Activated CD8-positive, alpha-beta memory T cell treated with anti-CD3 and anti-CD28 coated beads for 1 hour (primary cell): ENCODE measurements at regions not wholly inside any gene's neighbourhood (a gene's known extent, or its start where the extent isn't known, plus 50 kb on each side); places are given as distances from the start of the nearest gene placed in this dataset.
"Not testable (repeated sequence)": the region's sequence is repeated elsewhere in the genome, so short reads cannot be mapped to it uniquely, and the experiment has no call there.

Source experiments
- DNase-seq, 2 donors: peaks; one replicate each; pipeline ENCODE4 v3.0.0-alpha.2; 2020; ENCODE audit warnings: low read depth in 1 of 2; ENCODE audit errors: extremely low read depth in 1 of 2

DNA sequence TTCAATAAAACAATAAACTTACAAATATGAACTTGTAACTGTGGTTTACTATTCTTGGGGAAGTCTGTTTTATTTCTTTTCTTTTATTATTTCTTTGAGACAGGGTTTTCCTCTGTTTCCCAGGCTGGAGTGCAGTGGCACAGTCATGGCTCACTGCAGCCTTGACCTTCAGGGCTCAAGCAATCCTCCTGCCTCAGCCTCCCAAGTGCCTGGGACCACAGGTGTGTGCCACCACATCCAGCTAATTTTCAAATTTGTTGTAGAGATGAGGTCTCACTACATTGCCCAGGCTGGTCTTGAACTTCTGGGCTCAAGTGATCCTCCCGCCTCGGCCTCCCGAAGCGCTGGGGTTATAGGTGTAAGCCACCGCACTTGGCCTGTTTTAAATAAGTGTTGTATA lies 343.4 kb downstream of the SOX9 start:
- not testable (repeated sequence) for DNase-seq

DNA sequence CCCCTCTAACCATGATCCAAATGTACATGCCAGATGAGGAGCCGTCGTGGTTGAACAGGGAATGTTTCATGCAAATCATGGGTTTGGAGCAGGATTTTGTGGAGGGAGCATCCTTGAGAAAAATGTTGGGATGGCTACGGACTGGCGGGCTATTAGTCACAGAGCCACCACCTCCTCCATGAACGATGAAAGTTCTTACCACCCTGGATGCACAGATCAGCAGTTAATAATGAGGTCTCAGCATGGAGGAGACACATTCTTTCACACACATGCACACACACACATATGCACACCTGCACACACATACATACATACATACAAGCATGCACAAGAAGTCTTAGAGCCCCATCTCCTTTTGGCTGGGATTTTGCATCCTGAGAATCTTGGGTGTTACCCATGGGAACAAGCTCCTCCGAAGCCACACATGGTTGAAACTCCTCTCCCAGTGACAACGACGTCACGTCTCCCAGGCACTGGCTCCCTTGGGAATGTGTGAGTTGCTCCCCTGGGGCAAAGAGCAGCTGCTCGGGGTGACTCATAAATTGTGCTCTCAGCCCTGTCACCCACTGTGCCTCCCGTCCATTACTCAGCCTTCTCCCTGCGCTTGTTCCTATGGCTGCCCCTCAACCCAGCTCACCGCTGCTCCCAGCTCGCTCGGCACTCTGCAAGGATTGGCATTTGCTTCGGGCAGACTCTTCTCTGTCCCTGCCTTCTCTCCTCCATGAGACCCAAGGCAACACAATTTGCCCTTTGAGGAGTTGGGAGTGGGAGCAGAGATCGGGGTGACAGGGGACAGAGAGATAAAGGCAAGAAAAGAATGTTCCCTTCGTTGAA lies 344.6 kb downstream of the SOX9 start:
- no peak for DNase-seq

DNA sequence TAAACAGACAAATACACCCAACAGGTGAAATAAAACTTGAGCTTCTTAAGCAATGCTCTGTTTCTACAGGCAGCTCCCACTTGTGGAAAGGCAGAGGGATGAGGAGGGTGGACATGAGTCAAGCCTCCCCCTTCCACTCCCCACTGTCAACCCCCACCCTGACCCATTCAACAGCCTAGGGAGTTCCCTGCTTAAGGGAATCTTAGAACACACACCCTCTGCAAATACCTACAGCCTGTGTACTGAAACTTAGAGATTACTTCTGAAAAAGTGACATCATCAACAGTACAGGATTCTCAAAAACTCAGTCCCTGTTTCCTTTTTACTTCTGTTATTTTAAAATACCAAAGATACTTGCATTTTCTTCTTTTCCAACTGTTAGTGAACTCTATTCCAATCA lies 345.4 kb downstream of the SOX9 start:
- DNase-seq = no peak

DNA sequence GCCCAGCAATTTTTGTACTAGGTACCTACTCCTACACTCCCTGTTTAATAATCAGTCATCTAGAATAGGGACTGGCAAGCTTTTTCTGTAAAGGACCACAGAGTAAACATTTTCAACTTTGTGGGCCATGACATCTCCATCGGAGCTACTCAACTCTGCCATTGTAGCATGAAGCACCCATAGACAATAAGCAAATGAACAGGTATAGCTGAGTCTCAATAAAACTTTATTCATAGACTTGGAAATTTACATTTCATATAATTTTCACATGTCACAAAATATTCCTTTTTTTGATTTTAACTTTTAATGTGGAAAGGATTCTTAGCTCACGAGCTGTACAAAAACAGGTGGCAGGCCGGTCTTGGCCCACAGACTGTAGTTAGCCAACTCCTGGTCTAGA lies 345.8 kb downstream of the SOX9 start:
- DNase-seq = no peak

DNA sequence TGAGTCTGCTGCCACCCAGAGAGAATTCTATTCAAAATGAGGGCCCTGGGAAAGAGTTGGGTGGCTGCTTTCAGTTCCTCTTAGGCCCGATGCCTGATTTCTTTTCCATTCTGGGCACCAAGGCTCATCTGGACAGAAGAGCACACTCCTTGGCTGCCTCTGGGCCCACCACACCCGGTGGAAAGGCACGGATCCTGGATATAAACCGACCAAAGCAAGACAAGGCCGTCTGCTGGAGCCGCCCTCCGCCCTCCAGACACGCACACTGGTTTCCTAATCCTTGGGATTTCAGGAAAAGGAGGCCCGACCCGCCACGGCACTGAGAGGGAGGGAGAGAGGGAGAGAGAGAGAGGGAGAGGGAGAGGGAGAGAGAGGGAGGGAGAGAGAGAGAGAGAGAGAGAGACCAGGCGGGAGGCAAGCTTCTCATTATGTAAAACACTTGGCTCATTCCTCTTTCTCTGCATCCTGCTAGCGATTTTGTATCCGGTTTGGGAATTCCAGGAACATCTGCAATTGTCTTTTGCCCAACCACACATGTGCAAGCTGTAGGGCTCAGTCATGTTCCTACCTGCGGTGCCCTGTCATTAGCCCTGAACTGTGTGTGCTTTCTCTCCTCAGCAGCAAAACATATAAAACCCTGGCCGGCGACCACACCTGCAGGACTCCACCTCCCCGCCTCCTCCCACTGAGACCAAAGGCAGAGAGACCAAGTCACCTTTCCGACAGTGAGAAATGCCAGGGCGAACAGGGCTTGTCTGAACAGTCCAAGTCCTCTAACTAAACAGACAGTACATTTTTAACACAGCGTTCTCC lies 347.2 kb downstream of the SOX9 start:
- no peak for DNase-seq

DNA sequence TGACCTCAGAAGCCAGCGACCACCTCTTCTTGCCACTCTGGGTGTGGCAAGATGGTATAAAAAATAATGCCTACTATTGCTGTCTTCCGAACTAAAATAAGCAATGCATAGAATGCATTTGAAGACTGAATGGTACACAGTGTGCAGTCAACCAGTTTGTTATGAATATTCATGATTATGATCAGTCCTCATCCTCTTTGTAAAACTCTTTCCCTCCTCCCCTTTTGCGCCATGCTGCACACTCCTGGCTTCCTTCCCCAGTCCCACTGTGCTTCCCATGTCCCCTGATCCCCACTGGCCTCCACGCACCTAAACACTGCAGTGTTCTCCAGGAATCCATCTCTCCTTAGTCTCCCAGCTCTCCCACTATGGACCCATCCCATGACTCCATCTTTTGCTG lies 348.0 kb downstream of the SOX9 start:
- DNase-seq = no peak

DNA sequence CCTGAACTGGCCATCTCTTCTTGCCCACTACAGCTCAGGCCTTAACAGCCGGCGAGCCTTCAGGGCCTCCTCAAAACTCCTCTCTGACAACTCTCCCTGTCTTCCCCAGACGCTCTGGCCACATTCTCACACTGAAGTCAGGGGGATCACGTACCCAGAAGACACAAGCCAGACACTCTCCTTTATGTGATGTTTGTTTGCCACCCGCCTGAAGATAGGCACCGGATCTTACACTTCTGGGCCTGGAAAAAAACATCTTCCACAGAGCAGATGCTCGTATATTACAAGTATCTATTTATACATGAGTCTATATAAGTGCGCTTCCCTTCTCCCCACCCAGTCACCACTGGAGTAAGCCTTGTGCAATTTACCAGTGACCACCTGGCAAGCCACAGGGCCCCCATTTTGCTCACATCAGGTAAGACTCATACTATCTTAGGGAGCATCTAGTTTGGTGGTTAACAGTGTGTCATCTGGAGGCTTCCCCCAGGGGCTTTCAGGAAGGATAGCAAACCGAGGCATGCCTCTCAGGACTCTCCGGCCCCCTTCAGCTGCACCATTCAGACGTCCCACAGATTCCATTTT lies 349.4 kb downstream of the SOX9 start:
- DNase-seq = no peak

DNA sequence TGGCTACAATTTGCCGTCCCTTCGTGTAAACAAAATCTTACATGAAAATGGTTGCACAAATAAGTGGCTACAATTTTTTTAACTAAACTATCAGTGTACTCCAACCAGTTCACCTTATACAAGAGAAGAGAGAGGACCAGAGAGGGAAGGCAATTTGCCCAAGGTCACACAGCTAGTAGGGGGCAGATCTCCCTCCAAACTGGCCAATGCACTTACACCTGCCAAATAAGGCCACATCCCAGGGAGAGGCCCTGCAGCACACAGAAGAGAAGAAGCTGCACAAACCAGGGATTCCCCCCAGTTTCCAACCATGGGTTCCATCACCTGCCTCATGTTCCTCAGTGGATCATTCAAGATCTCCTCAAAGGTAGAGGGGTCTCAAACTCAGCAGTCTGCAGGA lies 349.9 kb downstream of the SOX9 start:
- no peak for DNase-seq

DNA sequence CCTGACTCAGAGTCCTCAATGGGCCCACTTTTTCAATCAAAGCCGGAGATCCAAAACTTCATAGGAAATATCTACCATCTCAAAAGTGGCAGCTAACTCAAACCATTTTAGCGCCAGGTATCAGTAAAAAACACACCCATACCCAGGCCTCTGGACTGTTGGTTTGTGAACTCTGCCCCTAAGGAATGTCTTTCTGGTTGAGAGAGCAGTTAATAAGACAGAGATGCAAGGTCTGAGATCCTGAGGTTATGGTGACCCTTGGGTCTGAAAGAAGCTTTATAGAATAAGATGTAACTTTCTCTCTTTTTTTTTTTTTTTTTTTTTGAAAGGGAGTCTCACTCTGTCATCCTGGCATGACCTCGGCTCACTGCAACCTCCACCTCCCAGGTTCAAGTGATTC lies 350.5 kb downstream of the SOX9 start:
- DNase-seq = no peak

DNA sequence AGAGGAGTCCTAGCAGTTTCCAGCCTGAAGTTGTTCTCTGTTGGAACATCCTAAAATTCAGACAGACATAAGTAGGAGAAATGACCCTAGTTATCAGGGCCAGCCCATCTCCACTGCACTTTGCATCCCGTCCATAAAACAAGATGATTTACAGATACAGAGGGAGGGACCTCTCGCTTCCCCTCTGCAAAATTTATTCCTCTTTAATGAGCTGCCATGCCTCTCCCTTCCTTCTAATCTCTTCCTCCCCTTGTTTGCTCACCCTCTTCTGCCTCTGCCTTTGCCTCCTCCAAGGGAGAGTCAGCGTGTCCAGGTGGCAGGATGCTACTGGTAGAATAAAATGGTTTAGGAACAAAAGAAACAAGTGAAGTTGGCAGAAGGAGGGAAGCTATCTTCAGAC lies 351.3 kb downstream of the SOX9 start:
- DNase-seq = no peak

DNA sequence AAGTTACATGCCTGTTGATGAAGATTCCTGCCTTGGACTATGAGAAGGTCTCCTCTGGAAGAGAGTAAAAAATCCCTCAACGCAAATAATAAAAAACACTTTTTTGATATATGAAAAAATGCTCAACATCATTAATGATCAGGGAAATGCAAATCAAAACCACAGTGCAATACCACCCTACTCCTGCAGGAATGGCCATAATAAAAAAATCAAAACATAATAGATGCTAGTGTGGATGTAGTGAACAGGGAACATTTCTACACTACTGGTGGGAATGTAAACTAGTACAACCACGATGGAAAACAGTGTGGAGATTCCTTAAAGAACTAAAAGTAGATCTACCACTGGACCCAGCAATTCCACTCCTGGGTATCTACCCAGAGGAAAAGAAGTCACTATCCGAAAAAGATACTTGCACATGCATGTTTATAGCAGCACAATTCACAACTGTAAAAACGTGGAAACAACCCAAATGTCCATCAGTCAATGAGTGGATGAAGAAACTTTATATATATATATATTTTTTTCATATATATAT lies 352.1 kb downstream of the SOX9 start:
- not testable (repeated sequence) for DNase-seq

DNA sequence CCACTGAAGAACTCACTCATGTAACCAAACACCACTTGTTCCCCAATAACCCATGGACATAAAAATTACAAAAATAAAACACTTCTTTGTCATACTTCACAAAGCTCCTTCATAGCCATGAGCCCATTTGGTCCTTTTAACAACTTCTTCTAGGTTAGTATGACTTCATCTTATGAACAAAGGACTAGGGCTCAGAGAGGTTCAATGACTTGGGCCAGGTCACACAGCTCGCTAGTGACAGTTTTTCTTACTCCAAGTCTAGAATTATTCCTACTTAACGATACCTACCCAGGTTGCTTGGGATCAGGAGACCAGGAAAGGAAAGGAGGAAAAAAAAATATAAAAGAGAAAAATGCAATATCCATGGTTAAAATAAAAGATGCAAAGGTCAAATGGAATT lies 353.4 kb downstream of the SOX9 start:
- DNase-seq = no peak

DNA sequence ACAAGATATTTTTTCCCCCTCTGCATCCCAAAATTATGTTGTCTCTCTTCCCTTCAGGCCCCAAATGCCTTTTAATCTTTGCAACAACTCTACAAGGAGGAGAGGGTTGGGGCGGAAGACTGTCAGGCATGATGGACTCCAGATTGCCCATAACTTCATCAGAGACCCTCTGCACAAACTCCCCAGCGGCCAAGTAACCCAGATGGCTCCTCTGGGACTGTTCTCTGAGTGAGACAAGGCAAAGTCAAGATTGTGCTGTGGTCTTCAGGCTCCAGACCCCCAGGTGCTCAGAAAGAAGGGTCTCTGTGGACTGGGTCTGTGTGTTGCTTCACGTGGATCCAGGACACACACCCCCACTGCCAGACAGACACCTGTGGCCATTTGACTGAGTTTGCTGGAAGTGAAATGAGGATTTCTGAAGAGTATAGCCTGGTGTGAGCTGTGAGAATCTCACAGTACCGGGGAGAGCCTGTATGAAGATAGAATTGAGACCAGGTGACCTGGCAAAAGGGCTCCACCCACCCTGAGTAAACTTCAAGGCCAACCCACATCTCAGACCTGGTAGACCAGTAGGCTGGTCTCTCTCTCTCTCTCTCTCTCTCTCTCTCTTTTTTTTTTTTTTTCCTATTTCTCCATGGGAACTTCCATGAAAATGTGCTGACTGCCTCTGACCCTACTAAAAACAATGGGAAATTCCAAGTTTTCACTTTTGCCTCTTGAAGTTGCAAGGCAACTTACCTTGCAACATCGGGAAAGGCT lies 354.1 kb downstream of the SOX9 start:
- no peak for DNase-seq

DNA sequence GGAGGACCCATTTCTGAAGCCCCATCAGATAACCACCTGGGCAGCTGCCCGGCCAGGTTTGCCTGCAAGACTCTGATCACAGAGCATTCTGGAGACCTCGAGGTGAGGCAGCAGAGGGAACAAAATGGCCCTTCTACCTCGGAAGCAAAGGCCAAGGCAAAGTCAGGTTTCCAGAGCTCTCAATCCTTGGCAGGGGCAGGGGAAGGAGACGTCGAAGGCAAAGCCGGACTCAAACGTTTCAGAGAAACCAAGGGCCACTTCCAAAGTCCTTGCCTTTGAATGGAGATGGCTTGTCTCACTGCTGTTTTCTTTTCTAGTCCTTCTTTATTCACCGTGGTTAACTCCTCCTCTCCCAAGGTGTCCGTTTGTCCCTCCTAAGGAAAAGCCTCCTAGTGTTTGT lies 355.3 kb downstream of the SOX9 start:
- no peak for DNase-seq

DNA sequence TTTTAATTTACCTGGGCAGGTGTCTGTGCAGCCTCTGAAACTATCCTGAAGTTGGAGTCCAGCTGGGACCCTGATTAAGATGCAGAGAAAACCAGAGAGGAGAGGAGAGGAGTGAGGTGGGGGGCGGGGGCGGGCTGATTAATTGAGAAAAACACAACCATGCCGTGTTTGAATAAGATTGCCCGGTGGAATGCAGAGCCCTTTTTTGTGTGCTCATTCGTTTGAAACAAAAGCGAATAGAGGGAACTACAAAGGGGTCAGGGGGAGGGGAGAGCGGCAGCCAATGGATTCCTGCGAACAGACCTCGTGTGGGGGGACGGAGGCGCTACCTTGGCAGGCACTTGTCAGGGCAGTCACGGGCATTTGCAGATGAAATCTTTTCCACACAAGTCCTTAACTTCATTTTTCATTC lies 355.8 kb downstream of the SOX9 start:
- no peak for DNase-seq

DNA sequence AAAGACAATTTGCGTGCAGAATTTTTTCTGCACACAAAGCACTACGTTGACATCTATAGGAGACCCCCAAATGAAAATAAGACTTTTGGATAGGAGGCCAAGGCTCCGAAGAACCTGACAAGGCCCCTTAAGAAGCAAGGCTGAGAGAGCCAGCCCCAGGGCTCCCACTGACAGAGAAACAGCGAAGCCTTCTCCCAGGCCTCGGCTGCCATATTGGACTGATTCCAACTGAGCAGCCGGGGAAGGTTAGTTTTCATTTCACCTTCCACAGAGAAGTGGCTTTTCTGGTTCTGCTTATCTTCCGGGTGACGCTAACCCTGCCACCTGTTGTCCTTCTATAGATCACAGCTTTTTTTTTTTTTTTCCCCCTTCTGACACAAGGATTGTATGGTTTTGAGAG lies 356.7 kb downstream of the SOX9 start:
- no peak for DNase-seq

DNA sequence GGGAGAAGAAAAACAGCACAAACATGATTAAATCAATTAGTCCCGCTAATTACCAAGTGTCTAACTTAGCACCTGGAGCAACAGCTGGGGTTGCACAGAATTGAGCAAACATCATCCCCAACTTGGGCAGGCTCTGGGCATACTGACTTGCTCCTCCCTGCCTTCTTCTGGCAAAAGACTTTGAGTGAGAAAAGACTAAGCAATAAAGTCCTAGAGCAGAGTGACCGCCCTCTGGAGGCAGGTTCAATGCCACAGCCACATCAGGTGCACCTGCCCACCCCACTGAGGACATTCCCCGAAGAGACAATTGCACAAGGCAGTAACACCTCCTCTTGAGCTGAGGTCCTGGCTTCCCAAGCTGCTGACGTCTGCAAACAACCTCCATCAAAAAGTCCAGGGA lies 358.3 kb downstream of the SOX9 start:
- no peak for DNase-seq

DNA sequence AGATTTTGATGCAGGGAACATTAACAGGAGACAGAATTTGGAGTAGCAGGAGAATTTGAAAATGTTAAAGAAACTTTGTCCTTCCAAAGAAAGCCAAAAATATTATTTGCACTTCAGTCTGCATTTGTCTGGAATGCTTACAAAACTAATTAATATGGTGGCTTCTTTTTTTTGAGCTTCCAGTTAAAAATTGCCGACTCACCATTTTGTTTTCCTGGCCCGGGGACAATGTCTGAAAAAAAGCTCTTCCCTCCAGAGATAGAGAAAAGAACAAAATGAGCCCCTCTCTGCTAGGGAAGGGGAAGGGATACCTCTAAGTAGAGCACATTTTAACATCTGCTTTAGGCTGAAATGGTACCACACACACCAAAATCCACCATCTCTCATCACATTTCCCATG lies 360.8 kb downstream of the SOX9 start:
- no peak for DNase-seq

DNA sequence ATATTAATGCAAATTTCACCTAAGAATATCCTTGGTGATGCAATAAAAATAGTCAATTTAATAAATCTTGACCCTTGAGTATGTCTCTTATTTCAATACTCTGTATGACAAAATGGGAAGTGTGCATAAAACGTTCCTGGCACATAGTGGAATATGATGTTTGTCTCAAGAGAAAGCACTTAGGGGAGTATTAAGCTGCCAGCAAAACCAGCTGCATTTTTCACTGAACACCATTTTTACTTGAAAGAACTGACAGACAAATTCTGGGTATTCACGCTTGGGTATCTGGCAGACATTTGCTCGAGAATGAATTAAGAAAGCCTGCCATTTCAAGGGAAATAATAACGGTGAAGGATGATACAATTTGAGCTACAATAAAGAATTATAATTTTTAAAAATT lies 364.8 kb downstream of the SOX9 start:
- DNase-seq = no peak

DNA sequence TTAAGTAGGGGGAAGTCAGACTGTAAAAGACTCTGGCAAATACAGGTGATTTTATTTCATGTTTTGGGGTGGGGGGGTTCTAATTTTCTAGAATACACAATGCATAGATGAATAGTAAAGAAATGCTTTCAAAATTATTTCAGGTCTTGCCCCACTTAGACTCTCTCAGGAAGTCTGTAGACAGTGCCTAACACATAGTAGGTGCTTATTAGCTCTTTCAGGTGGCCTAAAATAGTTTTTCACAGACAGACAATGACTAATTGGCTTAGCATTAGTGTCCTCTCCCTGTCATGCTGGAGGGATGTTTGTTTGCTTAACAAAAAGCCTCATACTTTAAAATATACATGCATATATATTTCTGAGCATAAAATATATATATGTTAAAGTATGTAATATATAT lies 366.0 kb downstream of the SOX9 start:
- no peak for DNase-seq
